Loucy (cell line): ENCODE measurements at regions not wholly inside any gene's neighbourhood (a gene's known extent, or its start where the extent isn't known, plus 50 kb on each side); places are given as distances from the start of the nearest gene placed in this dataset.

Experiments
- CTCF ChIP-seq: fragments of 200-600 bp; sonication (generic); conservative IDR thresholded peaks from 2 replicates; pipeline ENCODE4 v1.5.1; 2014; ENCODE audit warnings: mild to moderate bottlenecking, antibody characterized with exemption, low read length
- EZH2phosphoT487 ChIP-seq: fragments of 200-600 bp; IDR thresholded peaks from 2 replicates; pipeline ENCODE4 v1.6.1; 2018; ENCODE audit warnings: antibody characterized with exemption, mild to moderate bottlenecking, moderate library complexity, borderline replicate concordance

GRCh38 chr12:102681309-102681708, 200.9 kb upstream of the IGF1 start:
- TF ChIP-seq CTCF (no peak), EZH2phosphoT487 (no peak)
